KOPT-K1 (cell line): ENCODE measurements at regions not wholly inside any gene's neighbourhood (a gene's known extent, or its start where the extent isn't known, plus 50 kb on each side); places are given as distances from the start of the nearest gene placed in this dataset.
"Not testable (repeated sequence)": the region's sequence is repeated elsewhere in the genome, so short reads cannot be mapped to it uniquely, and the experiment has no call there.

Experiments used
- H3K27ac ChIP-seq: fragments of 200-600 bp; sonication (generic); 2 replicates; pipeline ENCODE4 v1.5.1; 2016; ENCODE audit warnings: antibody characterized with exemption, mild to moderate bottlenecking, low read depth, low read length; ENCODE audit not compliant: poor library complexity, severe bottlenecking
- H3K36me3 ChIP-seq: fragments of 200-600 bp; sonication (generic); 2 replicates; pipeline ENCODE4 v1.5.1; 2017; ENCODE audit warnings: antibody characterized with exemption, mild to moderate bottlenecking, low read length, moderate library complexity; ENCODE audit not compliant: insufficient read depth
- H3K9me3 ChIP-seq: fragments of 200-600 bp; sonication (generic); 2 replicates; pipeline ENCODE4 v1.5.1; 2017; ENCODE audit warnings: antibody characterized with exemption, low read length, mild to moderate bottlenecking; ENCODE audit not compliant: insufficient read depth, poor library complexity, severe bottlenecking

- no peaks in the 10 kb centered on the region for H3K9me3 ChIP-seq
- H3K36me3 ChIP-seq, result no peaks in the 10 kb centered on the region
- no peak overlapping the region for H3K27ac ChIP-seq
Observed at GRCh38 chr5:15371184-15371583, 128.8 kb upstream of the FBXL7 start.

GRCh38 chr5:15368835-15369234 is 131.1 kb upstream of the FBXL7 start:
- H3K27ac ChIP-seq, result no peak overlapping the region
- H3K9me3 ChIP-seq, result no peaks in the 10 kb centered on the region
- H3K36me3 ChIP-seq, result no peaks in the 10 kb centered on the region

GRCh38 chr5:15367489-15367888 is 132.5 kb upstream of the FBXL7 start:
- H3K36me3 ChIP-seq, result no peaks in the 10 kb centered on the region

GRCh38 chr5:15366676-15367391 is 133.1 kb upstream of the FBXL7 start:
- H3K36me3 ChIP-seq, result no peaks in the 10 kb centered on the region
- H3K9me3 ChIP-seq, result no peaks in the 10 kb centered on the region
- H3K27ac ChIP-seq, result no peak overlapping the region

More at GRCh38 chr5:15367489-15367888, 132.5 kb upstream of the FBXL7 start:
- H3K9me3 ChIP-seq, result no peaks in the 10 kb centered on the region
- H3K27ac ChIP-seq, result no peak overlapping the region

- no peaks in the 10 kb centered on the region for H3K9me3 ChIP-seq
- H3K36me3 ChIP-seq, result no peaks in the 10 kb centered on the region
Observed at GRCh38 chr5:15365070-15365469, 134.9 kb upstream of the FBXL7 start.

GRCh38 chr5:15363601-15364000 is 136.4 kb upstream of the FBXL7 start:
- Histone ChIP-seq H3K27ac (no peak overlapping the region), H3K36me3 (no peaks in the 10 kb centered on the region), H3K9me3 (no peaks in the 10 kb centered on the region)

More at GRCh38 chr5:15365070-15365469, 134.9 kb upstream of the FBXL7 start:
- no peak overlapping the region for H3K27ac ChIP-seq

- H3K9me3 ChIP-seq, H3K27ac ChIP-seq, H3K36me3 ChIP-seq: not testable (repeated sequence)
Observed at GRCh38 chr5:15357092-15357453, 142.9 kb upstream of the FBXL7 start.

GRCh38 chr5:15356308-15357091 is 143.5 kb upstream of the FBXL7 start:
- H3K27ac ChIP-seq, H3K36me3 ChIP-seq: not testable (repeated sequence)

GRCh38 chr5:15354021-15354420 is 146.0 kb upstream of the FBXL7 start:
- no peaks in the 10 kb centered on the region for H3K9me3 ChIP-seq
- H3K27ac ChIP-seq, result no peak overlapping the region
- no peaks in the 10 kb centered on the region for H3K36me3 ChIP-seq

More at GRCh38 chr5:15356308-15357091, 143.5 kb upstream of the FBXL7 start:
- H3K9me3 ChIP-seq, result not testable (repeated sequence)

GRCh38 chr5:15353086-15353645 is 146.8 kb upstream of the FBXL7 start:
- H3K36me3 ChIP-seq, result no peaks in the 10 kb centered on the region

GRCh38 chr5:15350614-15351013 is 149.4 kb upstream of the FBXL7 start:
- H3K36me3 ChIP-seq, result no peaks in the 10 kb centered on the region
- no peak overlapping the region for H3K27ac ChIP-seq
- H3K9me3 ChIP-seq, result no peaks in the 10 kb centered on the region

More at GRCh38 chr5:15353086-15353645, 146.8 kb upstream of the FBXL7 start:
- Histone ChIP-seq H3K27ac (no peak overlapping the region), H3K9me3 (no peaks in the 10 kb centered on the region)

GRCh38 chr5:15346738-15347137 is 153.2 kb upstream of the FBXL7 start:
- Histone ChIP-seq H3K27ac (no peak overlapping the region), H3K36me3 (no peaks in the 10 kb centered on the region), H3K9me3 (no peaks in the 10 kb centered on the region)

GRCh38 chr5:15344954-15345353 is 155.0 kb upstream of the FBXL7 start:
- H3K27ac ChIP-seq, result no peak overlapping the region
- no peaks in the 10 kb centered on the region for H3K36me3 ChIP-seq
- no peaks in the 10 kb centered on the region for H3K9me3 ChIP-seq

- Histone ChIP-seq H3K27ac (no peak overlapping the region), H3K36me3 (no peaks in the 10 kb centered on the region), H3K9me3 (no peaks in the 10 kb centered on the region)
Observed at GRCh38 chr5:15338546-15338945, 161.4 kb upstream of the FBXL7 start.

GRCh38 chr5:15334551-15335266 is 165.3 kb upstream of the FBXL7 start:
- Histone ChIP-seq H3K9me3 (no peaks in the 10 kb centered on the region), H3K36me3 (no peaks in the 10 kb centered on the region), H3K27ac (no peak overlapping the region)
